Heart left ventricle (tissue), 16 donors: ENCODE measurements at regions not wholly inside any gene's neighbourhood (a gene's known extent, or its start where the extent isn't known, plus 50 kb on each side); places are given as distances from the start of the nearest gene placed in this dataset.
A peak's percentile ranks its signal among the peaks of the same experiment; 100 is the strongest.

ENCODE experiments used
- ATAC-seq, 4 donors: fragments of 200-7000 bp; cut with Tn5 transposase; one replicate each; pipeline ENCODE4 v1.9.1; 2020 to 2022; ENCODE audit warnings: moderate library complexity in 4 of 4, mild to moderate bottlenecking in 3 of 4, moderate number of reproducible peaks in 1 of 4
- DNase-seq, 5 donors: peaks; one replicate each; pipeline ENCODE4 v3.0.0-alpha.2; 2020
- H3K27ac ChIP-seq, 12 donors: fragments of 200-600 bp; sonication (generic) in 4 of 12; one replicate each; pipeline versions ENCODE4 v1.5.0 to v1.8.0; 2016 to 2022; ENCODE audit warnings: mild to moderate bottlenecking in 2 of 12
- H3K27me3 ChIP-seq, 9 donors: fragments of 200-600 bp; sonication (generic) in 2 of 9; one replicate each; pipeline versions ENCODE4 v1.5.1 to v1.8.0; 2016 to 2022; ENCODE audit warnings: mild to moderate bottlenecking in 3 of 9
- H3K36me3 ChIP-seq, 9 donors: fragments of 200-600 bp; sonication (generic) in 2 of 9; one replicate each; pipeline versions ENCODE4 v1.5.0 to v1.8.0; 2018 to 2022; ENCODE audit warnings: mild to moderate bottlenecking in 2 of 9
- H3K4me1 ChIP-seq, 12 donors: fragments of 200-600 bp; sonication (generic) in 4 of 12; one replicate each; pipeline versions ENCODE4 v1.5.0 to v1.8.0; 2016 to 2022; ENCODE audit warnings: mild to moderate bottlenecking in 3 of 12
- H3K4me3 ChIP-seq, 12 donors: fragments of 200-600 bp; sonication (generic) in 4 of 12; one replicate each; pipeline versions ENCODE4 v1.5.0 to v1.8.0; 2017 to 2022; ENCODE audit warnings: mild to moderate bottlenecking in 9 of 12, moderate library complexity in 4 of 12
- H3K9me3 ChIP-seq, 12 donors: fragments of 200-600 bp; sonication (generic) in 4 of 12; one replicate each; pipeline versions ENCODE4 v1.5.0 to v1.8.0; 2016 to 2022; ENCODE audit warnings: mild to moderate bottlenecking in 1 of 12
- POLR2A ChIP-seq, 2 donors: fragments of 450-650 bp; IDR thresholded peaks; one replicate each; pipeline ENCODE4 v1.6.1; 2017; ENCODE audit warnings: antibody characterized with exemption in 2 of 2, mild to moderate bottlenecking in 2 of 2, moderate library complexity in 2 of 2
- WGBS, 4 donors: extraction: QIAGEN DNeasy Blood & Tissue Kit in 2 of 4; methylation state at CpG; one replicate each; pipeline versions ENCODE4 v1.1.5 to v1.1.7; 2013 to 2018; 5-methylcytosine and 5-hydroxymethylcytosine counted together
- intact Hi-C, 10 donors: fragments of 100-400 bp; cut with DNase I; formaldehyde crosslinking; loops; one replicate each; pipeline versions ENCODE4 v1.11.1 to v1.14.2; 2022
- TF ChIP-seq, protein P1 (sequence below), 12 donors: fragments of 200-600 bp; sonication (generic) in 4 of 12; IDR thresholded peaks; one replicate each; pipeline versions ENCODE4 v1.5.0 to v1.8.0; 2018 to 2022; ENCODE audit warnings: antibody characterized with exemption in 12 of 12, mild to moderate bottlenecking in 5 of 12
- donor health status: ischemic (EF 13 %, LVEDD 7.1; RV severe dilation, severe dysfunction).
- donor health status: healthy with polysubstance abuse.
- donor health status: DM: no; HTN: yes; CAD: no.
- donor health status: DM: no; HTN: no; CAD: no.
- donor health status: ischemic (EF 25% LVEDD 6.9; RV normal size, moderate dysfunction).
- donor health status: ischemic (EF 25% LVEDD 5.7; RV mildly dilated, moderate dysfunction).
- donor health status: healthy.
- donor health status: DM: yes; HTN: yes; CAD: no.
- donor health status: ischemic (EF 35%, LVEDD 5.7; RV mildly dilated, moderate dysfunction).
- donor health status: nonischemic (EF 11% LVEDD 7.7; RV severe dilation, severe dysfunction).
- donor health status: DM: yes; HTN: yes; CAD: no.
- donor health status: PGD.
- donor health status: ischemic (EF 29% LVEDD 5.4; RV normal size, mild dysfunction).
- donor health status: nonischemic (EF 23%, LVEDD 6.1; RV moderate dilation, normal function).

- intact Hi-C loops = loop anchor here in 2 of 10 donors (5.0 kb wide), 2 partner anchors 338 to 583 kb away; no protein-coding TSS in a partner anchor
- Histone ChIP-seq H3K4me1 (no peaks in the 10 kb centered on the region), H3K9me3 (peaks cover 0 to 6% (median 0%) of the 10 kb centered on the region in 12 donors), H3K4me3 (no peak overlapping the region), H3K27ac (no peak overlapping the region), H3K36me3 (no peaks in the 10 kb centered on the region), H3K27me3 (no peaks in the 10 kb centered on the region)
- DNase-seq (no peak), ATAC-seq (no peak)
- WGBS, 4 donors = 39 to 60% (median 44%) methylated on average over 4 of the region's 4 CpGs
- no peak for TF ChIP-seq POLR2A (IDR thresholded peaks at IDR 0.05)
- TF ChIP-seq, protein P1, sequence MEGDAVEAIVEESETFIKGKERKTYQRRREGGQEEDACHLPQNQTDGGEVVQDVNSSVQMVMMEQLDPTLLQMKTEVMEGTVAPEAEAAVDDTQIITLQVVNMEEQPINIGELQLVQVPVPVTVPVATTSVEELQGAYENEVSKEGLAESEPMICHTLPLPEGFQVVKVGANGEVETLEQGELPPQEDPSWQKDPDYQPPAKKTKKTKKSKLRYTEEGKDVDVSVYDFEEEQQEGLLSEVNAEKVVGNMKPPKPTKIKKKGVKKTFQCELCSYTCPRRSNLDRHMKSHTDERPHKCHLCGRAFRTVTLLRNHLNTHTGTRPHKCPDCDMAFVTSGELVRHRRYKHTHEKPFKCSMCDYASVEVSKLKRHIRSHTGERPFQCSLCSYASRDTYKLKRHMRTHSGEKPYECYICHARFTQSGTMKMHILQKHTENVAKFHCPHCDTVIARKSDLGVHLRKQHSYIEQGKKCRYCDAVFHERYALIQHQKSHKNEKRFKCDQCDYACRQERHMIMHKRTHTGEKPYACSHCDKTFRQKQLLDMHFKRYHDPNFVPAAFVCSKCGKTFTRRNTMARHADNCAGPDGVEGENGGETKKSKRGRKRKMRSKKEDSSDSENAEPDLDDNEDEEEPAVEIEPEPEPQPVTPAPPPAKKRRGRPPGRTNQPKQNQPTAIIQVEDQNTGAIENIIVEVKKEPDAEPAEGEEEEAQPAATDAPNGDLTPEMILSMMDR (IDR thresholded peaks at IDR 0.05) = peak in 8 of 12 donors; percentile 11 to 39 (median 26)
Measured at GRCh38 chr3:117355566-117355965, 646.0 kb downstream of the TUSC7 start.

DNA sequence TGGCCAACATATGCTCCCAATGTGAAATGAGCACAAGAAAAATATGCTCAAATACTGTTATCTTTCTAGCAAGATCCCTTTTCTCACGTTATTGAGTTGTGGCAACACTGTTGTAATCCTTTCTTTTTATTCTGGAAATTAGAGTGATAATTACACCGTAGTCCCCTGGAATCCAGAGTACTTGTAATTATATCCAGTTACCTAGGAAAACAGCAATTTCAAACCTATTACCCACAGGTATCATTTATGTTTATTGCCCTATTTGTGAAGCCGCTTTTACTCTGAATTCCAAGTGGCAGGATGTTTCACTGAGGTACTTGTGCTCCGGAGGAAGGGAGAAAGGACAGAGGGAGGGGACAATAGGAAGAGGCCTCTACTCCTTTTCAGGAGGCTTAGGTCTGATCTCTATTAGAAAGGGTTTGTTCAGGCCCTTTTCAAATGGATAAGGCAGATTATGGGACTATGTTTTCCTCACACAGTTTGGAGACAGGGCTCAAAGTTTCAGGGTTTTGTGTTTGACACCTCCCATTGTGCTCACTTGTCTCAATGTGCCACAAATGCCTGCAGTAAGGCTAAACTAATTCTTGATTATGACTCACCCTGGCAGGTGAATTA is 646.6 kb downstream of the TUSC7 start:
- ATAC-seq = no peak
- no peak overlapping the region for H3K4me3 ChIP-seq
- intact Hi-C loops = loop anchor here in 2 of 10 donors (5.0 kb wide), 2 partner anchors 339 to 584 kb away; no protein-coding TSS in a partner anchor
- TF ChIP-seq, protein P1 (IDR thresholded peaks at IDR 0.05) = no peak
- TF ChIP-seq POLR2A (IDR thresholded peaks at IDR 0.05) = no peak
- H3K27me3 ChIP-seq = no peaks in the 10 kb centered on the region
- 50 to 57% (median 54%) methylated on average over 4 of the region's 4 CpGs for WGBS, 4 donors
- H3K9me3 ChIP-seq = peaks cover 0 to 10% (median 0%) of the 10 kb centered on the region in 12 donors
- no peak for DNase-seq
- no peaks in the 10 kb centered on the region for H3K36me3 ChIP-seq
- no peak overlapping the region for H3K27ac ChIP-seq
- no peaks in the 10 kb centered on the region for H3K4me1 ChIP-seq

DNA sequence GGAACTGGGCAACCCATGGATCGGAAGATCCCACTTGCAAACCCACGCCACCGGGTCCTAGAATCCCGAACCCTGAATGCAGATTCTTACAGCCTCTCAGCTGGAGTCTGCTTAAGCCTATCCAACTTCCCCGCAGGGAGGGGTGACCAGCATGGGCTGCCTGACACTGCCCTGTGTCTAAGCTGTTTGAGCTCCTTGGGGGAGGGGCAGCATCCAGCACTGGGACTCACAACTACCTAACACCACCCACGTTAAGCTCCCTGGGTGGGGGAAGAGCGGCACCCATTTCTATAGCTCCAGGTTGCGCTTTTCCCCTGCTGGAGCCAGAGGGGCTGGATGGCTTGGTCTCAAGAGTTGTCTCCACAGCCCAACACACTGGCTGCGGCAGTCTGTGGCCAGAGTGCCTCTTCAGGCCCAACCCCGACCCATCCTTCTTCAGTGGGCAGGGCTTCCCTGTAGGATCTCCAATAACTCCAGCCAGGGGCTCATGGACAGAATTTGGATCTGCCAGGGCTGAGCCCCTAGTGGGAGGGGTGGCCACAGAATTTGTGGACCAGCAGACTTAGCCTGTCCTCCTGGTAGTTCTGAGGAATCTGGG is 649.2 kb downstream of the TUSC7 start:
- H3K36me3 ChIP-seq = no peaks in the 10 kb centered on the region
- no peaks in the 10 kb centered on the region for H3K4me1 ChIP-seq
- H3K9me3 ChIP-seq = peaks cover 0 to 25% (median 0%) of the 10 kb centered on the region in 12 donors
- intact Hi-C loops = loop anchor here in 2 of 10 donors (5.0 kb wide), 2 partner anchors 342 to 587 kb away; no protein-coding TSS in a partner anchor
- ATAC-seq = no peak
- TF ChIP-seq, protein P1 (IDR thresholded peaks at IDR 0.05) = no peak
- TF ChIP-seq POLR2A (IDR thresholded peaks at IDR 0.05) = no peak
- no peak overlapping the region for H3K27ac ChIP-seq
- no peak for DNase-seq
- no peaks in the 10 kb centered on the region for H3K27me3 ChIP-seq
- H3K4me3 ChIP-seq = no peak overlapping the region
- WGBS, 4 donors = 84 to 87% (median 86%) methylated on average over 6 to 10 of the region's 10 CpGs

DNA sequence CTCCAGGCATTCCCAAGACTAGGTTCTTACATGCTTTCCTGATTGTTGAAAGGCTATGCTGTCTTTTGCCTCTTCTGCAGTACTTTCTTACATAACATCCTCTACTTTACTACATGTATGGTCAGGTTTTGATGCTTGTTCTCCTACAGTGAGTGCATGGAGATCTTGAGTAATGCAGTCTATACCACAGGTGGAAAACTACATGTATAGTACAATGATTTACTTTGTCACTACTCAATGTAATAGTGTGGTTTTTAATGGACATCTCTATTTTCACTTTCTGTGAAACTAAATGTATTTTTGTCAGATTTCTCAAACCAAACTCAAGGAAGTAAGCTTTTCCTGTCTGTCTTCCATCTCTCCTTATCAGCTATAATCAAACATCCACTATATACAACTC is 657.0 kb downstream of the TUSC7 start:
- Histone ChIP-seq H3K9me3 (peaks cover 0 to 18% (median 0%) of the 10 kb centered on the region in 12 donors), H3K27ac (no peak overlapping the region), H3K36me3 (no peaks in the 10 kb centered on the region), H3K27me3 (no peaks in the 10 kb centered on the region), H3K4me1 (no peaks in the 10 kb centered on the region), H3K4me3 (no peak overlapping the region)
- TF ChIP-seq, protein P1 (IDR thresholded peaks at IDR 0.05) = no peak
- TF ChIP-seq POLR2A (IDR thresholded peaks at IDR 0.05) = no peak
- intact Hi-C loops = no loop called here
- DNase-seq (no peak), ATAC-seq (no peak)
